ENCODE measurements at regions not wholly inside any gene's neighbourhood (a gene's known extent, or its start where the extent isn't known, plus 50 kb on each side); places are given as distances from the start of the nearest gene placed in this dataset.

DNA sequence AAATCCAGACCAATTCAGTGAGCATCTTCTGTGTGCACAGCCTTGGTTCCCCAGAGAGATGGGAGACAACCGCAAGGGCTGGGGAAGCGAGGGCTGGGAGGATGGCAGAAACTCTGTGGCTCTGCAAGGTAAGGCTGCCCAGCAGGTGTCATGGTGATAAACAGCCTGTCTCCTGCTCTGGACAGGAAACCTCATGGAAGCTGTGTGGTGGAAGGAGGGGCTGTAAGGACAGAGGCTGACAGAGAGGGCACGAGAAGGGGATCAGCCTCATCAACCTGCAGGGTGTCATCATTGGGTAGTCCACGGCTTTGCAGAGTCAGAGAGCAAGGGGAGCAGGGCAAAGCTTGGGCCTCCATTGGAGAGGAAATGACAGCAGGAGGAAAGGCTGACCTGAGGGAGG, 138.4 kb upstream of the CADM1 start:
- TF ChIP-seq, protein P1, sequence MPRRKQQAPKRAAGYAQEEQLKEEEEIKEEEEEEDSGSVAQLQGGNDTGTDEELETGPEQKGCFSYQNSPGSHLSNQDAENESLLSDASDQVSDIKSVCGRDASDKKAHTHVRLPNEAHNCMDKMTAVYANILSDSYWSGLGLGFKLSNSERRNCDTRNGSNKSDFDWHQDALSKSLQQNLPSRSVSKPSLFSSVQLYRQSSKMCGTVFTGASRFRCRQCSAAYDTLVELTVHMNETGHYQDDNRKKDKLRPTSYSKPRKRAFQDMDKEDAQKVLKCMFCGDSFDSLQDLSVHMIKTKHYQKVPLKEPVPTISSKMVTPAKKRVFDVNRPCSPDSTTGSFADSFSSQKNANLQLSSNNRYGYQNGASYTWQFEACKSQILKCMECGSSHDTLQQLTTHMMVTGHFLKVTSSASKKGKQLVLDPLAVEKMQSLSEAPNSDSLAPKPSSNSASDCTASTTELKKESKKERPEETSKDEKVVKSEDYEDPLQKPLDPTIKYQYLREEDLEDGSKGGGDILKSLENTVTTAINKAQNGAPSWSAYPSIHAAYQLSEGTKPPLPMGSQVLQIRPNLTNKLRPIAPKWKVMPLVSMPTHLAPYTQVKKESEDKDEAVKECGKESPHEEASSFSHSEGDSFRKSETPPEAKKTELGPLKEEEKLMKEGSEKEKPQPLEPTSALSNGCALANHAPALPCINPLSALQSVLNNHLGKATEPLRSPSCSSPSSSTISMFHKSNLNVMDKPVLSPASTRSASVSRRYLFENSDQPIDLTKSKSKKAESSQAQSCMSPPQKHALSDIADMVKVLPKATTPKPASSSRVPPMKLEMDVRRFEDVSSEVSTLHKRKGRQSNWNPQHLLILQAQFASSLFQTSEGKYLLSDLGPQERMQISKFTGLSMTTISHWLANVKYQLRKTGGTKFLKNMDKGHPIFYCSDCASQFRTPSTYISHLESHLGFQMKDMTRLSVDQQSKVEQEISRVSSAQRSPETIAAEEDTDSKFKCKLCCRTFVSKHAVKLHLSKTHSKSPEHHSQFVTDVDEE (CRISPR knock-in tag; IDR thresholded peaks at IDR 0.05): no peak
- no peak for TF ChIP-seq CSDC2 (CRISPR knock-in tag; IDR thresholded peaks at IDR 0.05)
- no peak for TF ChIP-seq ARNTL (CRISPR knock-in tag; IDR thresholded peaks at IDR 0.05; ENCODE audit: borderline replicate concordance, low read depth)
- TF ChIP-seq ZNF8 (CRISPR knock-in tag; IDR thresholded peaks at IDR 0.05): no peak
- no peak for TF ChIP-seq PPARA (CRISPR knock-in tag; IDR thresholded peaks at IDR 0.05; ENCODE audit: borderline replicate concordance)
- TF ChIP-seq ZC3H10 (CRISPR knock-in tag; IDR thresholded peaks at IDR 0.05): no peak
- no peak for TF ChIP-seq PATZ1 (CRISPR knock-in tag; IDR thresholded peaks at IDR 0.05; ENCODE audit: borderline replicate concordance)
- TF ChIP-seq ZNF70 (CRISPR knock-in tag; IDR thresholded peaks at IDR 0.05): no peak
- no peak for TF ChIP-seq ESRRG (CRISPR knock-in tag; IDR thresholded peaks at IDR 0.05)
- TF ChIP-seq CSRNP3 (CRISPR knock-in tag; IDR thresholded peaks at IDR 0.05): no peak
- no peak for TF ChIP-seq BACH2 (CRISPR knock-in tag; IDR thresholded peaks at IDR 0.05; ENCODE audit: borderline replicate concordance)
- no peak for TF ChIP-seq SNAI2 (CRISPR knock-in tag; IDR thresholded peaks at IDR 0.05)
- TF ChIP-seq ZFP30 (CRISPR knock-in tag; IDR thresholded peaks at IDR 0.05): no peak
- no peak for TF ChIP-seq CREB5 (CRISPR knock-in tag; IDR thresholded peaks at IDR 0.05; ENCODE audit: low read depth)
- TF ChIP-seq OSR1 (CRISPR knock-in tag; IDR thresholded peaks at IDR 0.05): no peak
- no peak for TF ChIP-seq ZNF565 (CRISPR knock-in tag; conservative IDR thresholded peaks at IDR 0.05; ENCODE audit: low read depth)
- TF ChIP-seq ZFP3 (CRISPR knock-in tag; IDR thresholded peaks at IDR 0.05): no peak
- TF ChIP-seq TCF4 (CRISPR knock-in tag; IDR thresholded peaks at IDR 0.05; ENCODE audit: borderline replicate concordance): no peak
- no peak for TF ChIP-seq RARB (CRISPR knock-in tag; IDR thresholded peaks at IDR 0.05)
- no peak for ATAC-seq

DNA sequence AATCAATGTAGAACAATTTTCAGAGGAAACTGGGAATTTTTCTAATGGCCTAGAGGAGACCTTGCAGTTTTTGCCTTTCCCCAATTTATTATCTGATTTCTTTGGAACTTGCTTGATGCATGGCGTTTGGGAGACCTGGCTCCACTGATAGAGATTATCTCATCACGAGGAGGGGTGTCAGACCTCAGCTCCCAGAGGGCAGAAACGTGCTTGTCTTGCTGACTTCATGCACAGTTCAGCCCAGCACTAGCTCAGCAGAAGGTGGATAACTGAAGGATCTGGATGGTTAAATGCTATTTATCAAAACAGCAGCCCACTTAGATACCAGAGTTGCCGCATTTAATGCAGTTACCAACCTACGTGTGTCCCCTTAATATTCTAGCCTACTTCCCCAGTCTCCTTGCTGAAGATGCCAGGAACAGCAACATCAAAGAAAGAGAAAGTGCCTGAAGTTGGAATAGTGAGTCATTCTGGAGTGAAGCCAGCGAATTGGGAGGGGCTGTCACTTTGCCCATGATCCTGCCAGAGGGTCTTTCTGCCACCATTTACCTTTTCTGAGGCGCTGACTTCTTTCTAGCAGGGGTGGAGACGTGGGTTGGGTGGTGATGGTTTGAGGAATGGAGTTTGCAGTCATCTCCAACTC, 133.5 kb upstream of the CADM1 start:
- no peak for ATAC-seq
- no peak for TF ChIP-seq BACH2 (CRISPR knock-in tag; IDR thresholded peaks at IDR 0.05; ENCODE audit: borderline replicate concordance)
- TF ChIP-seq ISL1 (CRISPR knock-in tag; IDR thresholded peaks at IDR 0.05): no peak
- TF ChIP-seq RARB (CRISPR knock-in tag; IDR thresholded peaks at IDR 0.05): no peak
- no peak for TF ChIP-seq CSRNP3 (CRISPR knock-in tag; IDR thresholded peaks at IDR 0.05)
- TF ChIP-seq ZNF565 (CRISPR knock-in tag; conservative IDR thresholded peaks at IDR 0.05; ENCODE audit: low read depth): no peak
- no peak for TF ChIP-seq CREB5 (CRISPR knock-in tag; IDR thresholded peaks at IDR 0.05; ENCODE audit: low read depth)
- TF ChIP-seq GLIS3 (CRISPR knock-in tag; IDR thresholded peaks at IDR 0.05): no peak
- no peak for TF ChIP-seq ZFP3 (CRISPR knock-in tag; IDR thresholded peaks at IDR 0.05)
- TF ChIP-seq PATZ1 (CRISPR knock-in tag; IDR thresholded peaks at IDR 0.05; ENCODE audit: borderline replicate concordance): no peak
- TF ChIP-seq CSDC2 (CRISPR knock-in tag; IDR thresholded peaks at IDR 0.05): no peak
